ENCODE measurements at regions not wholly inside any gene's neighbourhood (a gene's known extent, or its start where the extent isn't known, plus 50 kb on each side); places are given as distances from the start of the nearest gene placed in this dataset.

GRCh38 chr7:140239653-140239935, 62.8 kb upstream of the KDM7A start:
- no peak for DNase-seq

- no peak for DNase-seq
These were observed 62.2 kb upstream of the KDM7A start for GRCh38 chr7:140238778-140239652.

DNA sequence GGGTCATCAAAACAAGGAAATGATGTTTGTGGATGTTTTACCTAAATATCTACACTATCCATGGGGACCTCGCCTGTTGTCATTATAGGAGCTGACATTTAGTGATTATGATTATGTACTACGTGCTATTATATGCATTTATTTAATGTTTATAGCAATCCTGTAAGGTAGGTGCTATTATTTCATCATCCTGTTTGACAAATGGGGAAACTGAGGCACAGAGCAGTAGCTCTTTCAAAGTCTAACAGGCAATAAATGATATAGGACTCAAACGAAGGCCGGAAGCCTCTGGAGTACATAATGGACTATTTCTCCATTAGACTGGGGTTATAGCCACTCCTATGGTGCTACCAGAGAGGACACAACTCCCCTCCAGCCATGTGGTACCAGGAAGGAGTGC, 60.6 kb upstream of the KDM7A start:
- DNase-seq: no peak

DNA sequence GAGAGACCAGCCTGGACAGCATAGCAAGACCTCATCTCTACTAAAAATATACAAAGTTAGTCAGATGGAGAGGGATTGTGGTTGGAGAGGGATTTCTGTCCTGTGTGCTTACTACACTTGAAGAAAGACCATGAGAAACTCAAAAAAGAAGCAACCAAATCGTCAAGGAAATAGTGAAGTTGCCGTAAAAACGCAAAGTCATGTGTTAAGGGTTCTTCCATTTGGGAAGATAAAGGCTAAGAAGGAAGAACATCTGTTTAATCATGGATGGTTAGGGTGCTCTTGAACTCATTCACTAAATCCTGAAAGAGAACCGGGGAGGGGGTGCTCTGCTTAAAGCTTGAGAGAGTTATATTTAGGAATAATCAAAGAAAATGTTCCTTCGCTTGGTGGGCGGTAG, 59.8 kb upstream of the KDM7A start:
- DNase-seq: no peak

DNA sequence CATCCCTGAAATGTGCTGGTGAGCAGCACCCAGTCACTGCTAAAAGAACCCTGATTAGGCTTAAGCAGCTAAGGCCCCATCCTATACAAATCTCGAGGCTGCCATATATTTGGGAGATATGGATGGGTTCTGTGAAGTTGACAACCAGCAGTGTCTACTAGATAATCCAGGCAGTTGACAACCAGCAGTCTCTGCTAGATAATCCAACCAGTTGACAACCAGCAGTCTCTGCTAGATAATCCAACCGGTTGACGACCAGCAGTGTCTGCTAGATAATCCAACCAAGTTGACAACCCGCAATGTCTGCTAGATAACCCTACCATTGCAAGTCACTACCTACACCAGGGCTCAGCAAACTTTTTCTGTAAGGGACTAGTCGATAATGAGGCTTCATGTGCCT, 58.3 kb upstream of the KDM7A start:
- no peak for DNase-seq

- DNase-seq: no peak
These were observed 56.5 kb upstream of the KDM7A start for GRCh38 chr7:140232957-140233917.

DNA sequence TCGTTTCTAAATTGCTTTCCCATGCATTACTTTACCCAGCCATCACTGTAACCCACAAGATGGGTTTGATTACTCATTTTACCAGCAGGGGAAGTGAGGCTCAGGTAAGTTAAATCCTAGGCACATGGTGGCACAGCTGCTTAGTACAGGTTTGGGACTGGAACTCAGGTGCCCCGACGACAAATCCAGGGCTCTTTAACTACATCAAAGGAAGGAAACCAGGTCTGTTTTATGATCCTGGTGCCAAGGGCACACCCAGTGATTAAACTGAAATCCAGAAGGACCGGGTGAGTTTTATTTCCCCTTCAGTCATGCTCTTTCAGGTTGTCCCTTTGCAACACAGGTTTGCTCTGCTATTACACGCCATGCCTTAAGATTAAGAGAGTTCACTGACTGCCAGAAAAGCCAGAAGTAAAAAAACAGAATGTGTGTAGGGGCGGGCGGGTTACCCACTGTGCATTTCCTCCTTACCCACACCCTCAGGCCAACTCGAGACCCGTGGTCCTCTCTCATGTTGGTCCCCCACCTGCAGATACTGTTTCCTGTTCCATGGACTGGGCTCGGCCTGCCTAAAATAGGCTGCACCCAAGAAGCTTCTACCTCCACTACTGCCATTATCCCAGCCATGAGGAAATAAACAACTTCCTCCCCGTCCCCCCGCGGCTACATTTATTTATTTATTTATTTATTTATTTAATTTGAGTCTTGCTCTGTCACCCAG, 55.1 kb upstream of the KDM7A start:
- peak; percentile 53 for DNase-seq

DNA sequence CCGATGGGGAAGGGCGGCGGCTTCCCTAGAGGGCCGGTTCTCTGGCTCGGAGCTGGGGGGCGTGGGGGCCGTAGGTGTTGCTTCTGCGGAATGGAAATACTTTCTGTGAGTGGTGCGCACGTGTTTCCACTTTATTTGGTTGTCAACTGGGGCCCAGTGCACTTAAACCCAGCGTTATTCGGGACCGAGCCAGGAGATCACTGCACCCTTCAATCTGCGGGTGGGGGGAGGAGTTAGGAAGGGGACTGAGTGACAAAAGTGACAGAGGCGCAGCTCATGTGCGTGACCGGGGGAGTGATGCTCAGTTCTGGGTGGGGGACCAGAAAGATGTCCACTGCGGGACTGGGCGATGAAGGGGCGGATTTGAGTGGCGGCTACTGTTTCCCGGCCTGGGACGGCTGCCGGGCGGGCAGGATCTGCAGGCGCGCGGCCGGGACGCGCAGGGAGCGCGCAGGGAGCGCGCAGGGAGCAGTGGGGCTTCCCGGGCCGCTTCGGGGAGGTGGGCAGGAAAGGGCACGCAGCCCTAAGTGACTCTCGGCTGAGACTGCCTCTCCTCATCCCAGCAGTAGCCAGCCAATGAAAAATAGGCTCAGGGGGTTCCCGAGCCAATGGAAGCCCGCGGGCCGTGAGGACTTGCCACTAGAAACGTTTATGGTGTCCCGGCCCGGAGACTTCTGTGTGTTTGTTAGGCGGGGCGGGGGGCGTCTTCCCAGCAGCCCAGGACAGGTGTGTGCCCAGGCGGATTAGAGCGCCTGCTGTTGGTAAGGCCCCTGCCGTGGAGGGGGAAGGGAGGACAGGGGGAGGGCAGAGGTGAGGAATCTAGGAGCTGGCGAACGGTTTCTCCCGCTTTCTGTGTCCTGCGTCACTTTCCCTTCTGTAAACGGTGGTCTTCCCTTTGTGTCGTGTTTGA, 54.3 kb upstream of the KDM7A start:
- peak; percentile 66 for DNase-seq

DNA sequence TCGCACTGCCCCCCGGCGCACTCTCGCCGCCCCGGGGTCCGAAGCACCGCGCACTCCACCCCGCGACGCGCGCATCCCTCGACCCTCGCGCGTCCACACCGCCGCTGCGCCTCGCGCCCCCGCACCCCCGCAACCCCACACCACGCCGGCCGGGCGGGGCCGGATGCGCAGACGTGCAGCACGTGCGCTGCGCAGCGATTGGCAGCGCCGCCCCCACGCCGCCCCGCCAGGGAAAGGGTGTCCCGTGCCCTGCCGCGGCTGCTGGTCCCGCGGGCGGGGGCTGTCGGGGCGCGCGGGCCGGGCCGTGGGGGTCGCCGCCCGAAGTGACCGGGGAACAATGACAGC, 53.7 kb upstream of the KDM7A start:
- DNase-seq: peak; percentile 76

GRCh38 chr7:140229591-140230515, 53.1 kb upstream of the KDM7A start:
- DNase-seq: peak; percentile 85

- peak; percentile 45 for DNase-seq
These were observed 52.3 kb upstream of the KDM7A start for GRCh38 chr7:140229101-140229525.

Data from CD4-positive, alpha-beta T cell treated with Interleukin-12 subunit alpha and Interleukin-12 subunit beta, for 1 hour (primary cell).